Stimulated activated CD8-positive, alpha-beta memory T cell treated with anti-CD3 and anti-CD28 coated beads, Interleukin-15, amount 100 ng/mL, for 48 hours (primary cell): ENCODE measurements at regions not wholly inside any gene's neighbourhood (a gene's known extent, or its start where the extent isn't known, plus 50 kb on each side); places are given as distances from the start of the nearest gene placed in this dataset.
"Not testable (repeated sequence)": the region's sequence is repeated elsewhere in the genome, so short reads cannot be mapped to it uniquely, and the experiment has no call there.

Experiments used
- DNase-seq, 2 donors: peaks; one replicate each; pipeline ENCODE4 v3.0.0-alpha.2; 2020; ENCODE audit warnings: low read depth in 2 of 2

GRCh38 chrX:16067886-16068515, 55.4 kb upstream of the GRPR start:
- DNase-seq: no peak

GRCh38 chrX:16063921-16064320, 59.4 kb upstream of the GRPR start:
- no peak for DNase-seq

DNA sequence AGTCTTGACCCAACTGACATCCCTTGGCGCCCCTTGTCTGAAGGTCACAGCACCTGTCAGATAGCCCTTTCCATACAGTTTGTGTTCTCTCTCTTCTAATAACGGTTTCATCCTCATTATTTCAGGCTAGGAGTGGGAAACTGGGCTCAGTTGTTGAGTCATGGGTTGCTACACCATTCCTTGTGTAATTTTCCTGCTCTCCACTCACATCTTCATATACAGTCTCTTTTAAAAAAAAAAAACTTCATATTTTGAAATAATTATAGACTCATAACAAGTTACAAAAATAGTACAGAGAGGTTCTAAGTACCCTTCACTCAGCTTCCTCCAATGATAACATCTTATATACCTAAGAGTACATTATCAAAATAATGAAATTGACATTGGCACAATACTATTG, 60.2 kb upstream of the GRPR start:
- no peak for DNase-seq

DNA sequence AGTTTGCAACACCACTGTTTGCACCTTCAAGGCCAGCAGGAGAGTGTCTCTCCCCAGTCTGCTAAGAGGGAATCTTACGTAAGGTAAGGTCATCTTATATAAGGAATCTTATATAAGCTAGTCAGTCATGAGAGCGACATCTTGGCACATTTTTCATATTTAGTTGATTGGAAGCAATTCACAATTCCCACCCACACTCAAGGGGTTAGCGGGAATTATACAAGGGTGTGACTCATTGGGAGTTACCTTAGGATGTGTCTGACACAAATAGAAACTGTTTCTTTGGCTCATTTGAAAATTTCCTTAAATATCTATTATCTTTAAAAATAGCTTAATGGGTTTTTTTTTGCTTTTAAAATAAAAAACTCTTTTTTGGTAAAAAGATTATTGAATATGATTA, 62.1 kb upstream of the GRPR start:
- no peak for DNase-seq

- no peak for DNase-seq
These were observed 63.1 kb upstream of the GRPR start for GRCh38 chrX:16060252-16060651.

GRCh38 chrX:16049126-16049525, 74.2 kb upstream of the GRPR start:
- not testable (repeated sequence) for DNase-seq

DNA sequence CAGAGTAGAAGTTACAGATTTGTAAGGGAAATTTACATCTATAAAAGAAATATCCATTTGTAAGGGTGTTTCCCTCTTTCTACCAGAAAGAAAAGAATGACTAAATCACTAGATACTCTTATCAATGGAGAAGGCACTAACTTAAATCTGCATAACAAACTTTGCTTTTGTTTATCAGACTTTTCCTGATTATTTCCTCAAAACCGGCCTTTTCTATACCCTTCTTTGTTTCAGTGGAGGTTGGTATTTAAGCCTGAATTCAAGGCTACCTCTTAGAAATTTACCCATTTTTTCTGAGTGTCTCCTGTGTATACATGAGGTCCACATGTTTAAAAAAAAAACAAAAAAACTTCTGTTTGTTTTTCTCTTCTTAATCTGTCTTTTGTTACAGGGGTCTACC, 80.4 kb upstream of the GRPR start:
- DNase-seq: no peak

GRCh38 chrX:16039834-16040233, 83.5 kb upstream of the GRPR start:
- no peak for DNase-seq

DNA sequence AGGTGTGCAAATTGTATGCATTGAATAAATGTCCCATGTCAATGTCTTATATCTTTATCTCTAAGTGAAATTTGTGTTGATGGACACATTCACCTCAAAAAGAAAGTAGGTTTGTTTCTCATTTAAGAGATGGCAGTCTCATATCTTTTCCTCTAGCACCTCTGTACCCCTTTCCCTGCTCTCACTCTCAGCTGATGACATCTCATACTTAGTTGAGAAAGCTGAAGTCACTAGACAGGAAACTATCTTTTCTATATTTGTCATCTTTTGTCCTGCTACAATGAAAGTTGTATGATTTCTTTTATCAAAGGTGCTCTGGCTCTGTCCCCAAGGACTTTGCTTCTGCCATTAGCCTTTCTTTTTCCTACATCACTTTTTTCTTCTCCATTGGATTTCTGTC, 84.0 kb upstream of the GRPR start:
- DNase-seq: no peak

DNA sequence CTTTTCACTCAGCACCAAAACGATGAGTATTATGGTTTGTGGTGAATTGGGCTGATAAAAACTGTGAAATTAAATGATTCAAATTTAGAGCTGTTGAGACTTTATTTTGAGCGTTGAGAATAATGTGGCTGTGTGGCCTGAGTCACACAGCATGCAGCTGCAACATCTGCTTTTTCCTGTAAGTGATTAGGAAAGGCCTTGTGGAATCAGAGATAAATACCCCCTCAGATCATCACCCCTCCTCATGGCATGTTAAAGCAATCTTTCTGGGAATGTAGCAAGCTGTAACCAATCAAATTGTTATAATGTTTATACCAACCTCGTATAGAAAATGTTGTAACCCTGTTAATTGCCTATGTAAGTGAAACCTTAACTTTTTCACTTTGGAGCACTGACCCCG, 90.0 kb upstream of the GRPR start:
- DNase-seq: no peak

DNA sequence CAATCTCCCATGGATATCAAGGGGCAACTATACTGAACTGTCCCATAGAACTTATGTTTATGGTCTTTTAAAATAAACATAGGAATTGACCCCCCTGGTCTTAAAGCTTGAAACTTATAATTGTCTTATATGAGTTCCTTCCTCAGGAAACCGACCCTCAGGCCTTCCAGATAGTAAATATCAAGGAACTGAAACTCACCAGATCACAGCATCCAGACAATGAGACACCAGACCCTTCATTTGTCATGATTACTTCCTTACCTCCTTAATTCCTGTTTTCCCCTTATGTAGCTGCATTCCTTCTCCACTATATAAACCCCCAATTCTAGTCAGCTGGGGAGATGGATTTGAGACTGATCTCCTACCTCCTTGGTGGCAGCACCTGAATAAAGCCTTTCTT, 94.8 kb upstream of the GRPR start:
- no peak for DNase-seq

- no peak for DNase-seq
These were observed 99.3 kb upstream of the GRPR start for GRCh38 chrX:16023790-16024734.

DNA sequence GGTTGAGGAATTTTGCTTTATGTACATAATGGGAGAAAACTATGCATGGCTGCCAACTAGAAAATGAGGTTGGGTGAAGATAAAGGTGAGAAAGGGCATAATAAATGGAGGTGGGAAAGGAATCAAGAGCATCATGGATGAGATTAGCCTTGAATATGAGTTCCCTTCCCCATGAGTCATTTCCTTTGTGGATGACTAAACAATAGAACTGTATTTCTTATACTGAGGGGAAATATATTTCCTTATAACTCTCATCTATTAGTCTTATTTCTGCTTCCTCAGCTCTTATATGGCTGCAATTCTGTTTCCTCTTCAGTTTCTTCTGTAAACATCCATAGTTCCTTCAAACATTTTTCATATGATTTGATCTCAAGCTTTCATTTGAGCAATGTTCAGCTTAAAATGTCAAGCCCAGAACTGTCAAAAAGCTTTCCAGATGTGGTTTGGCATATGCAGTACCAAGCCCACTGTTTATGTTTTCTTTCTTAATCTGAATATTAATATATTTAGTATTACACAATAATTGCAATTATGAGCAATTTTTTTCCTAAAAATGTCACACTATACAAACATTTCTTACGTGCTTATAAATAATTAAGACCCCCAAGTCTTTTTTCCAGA, 100.7 kb upstream of the GRPR start:
- DNase-seq: no peak

- DNase-seq: no peak
These were observed 105.1 kb upstream of the GRPR start for GRCh38 chrX:16018291-16018690.

- no peak for DNase-seq
These were observed 109.2 kb upstream of the GRPR start for GRCh38 chrX:16014171-16014570.

DNA sequence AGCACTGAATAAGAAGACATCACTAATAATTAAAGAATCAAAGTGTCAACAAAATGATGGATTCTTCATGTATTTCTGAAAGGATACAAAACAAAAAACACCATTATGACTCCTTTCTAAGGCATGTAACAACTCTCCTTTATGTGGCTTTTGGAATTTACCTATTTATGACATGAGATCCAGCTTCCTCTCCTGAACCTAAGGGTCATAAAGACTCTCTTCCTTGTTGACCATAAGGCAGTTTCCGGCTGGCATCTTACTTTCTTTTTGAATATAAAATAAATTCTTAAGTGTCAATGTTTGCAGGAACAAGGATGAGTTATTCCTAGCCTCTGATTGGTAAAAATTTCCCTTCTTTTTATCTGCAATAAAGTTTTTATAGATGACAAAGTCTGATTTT, 111.1 kb upstream of the GRPR start:
- DNase-seq: no peak

GRCh38 chrX:16005917-16006316, 117.4 kb upstream of the GRPR start:
- no peak for DNase-seq

DNA sequence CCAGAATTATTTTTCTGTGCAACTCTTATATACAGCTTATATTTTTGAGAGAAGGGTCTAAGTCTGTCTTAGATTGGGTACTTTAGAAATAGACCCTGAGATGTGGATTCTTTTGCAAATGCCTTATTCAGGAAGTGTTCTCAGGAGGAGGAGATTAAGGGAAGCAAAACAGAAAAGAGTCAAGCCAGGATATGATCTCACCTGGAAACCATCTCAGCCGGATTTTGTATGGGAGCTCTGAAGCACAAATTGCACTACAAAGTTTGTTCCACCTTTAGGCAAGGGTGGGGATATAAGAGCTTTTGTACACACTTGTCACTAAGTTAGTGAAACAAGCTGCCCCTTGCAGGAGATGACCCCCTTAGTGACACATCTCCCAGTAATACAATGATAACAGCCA, 121.2 kb upstream of the GRPR start:
- no peak for DNase-seq

DNA sequence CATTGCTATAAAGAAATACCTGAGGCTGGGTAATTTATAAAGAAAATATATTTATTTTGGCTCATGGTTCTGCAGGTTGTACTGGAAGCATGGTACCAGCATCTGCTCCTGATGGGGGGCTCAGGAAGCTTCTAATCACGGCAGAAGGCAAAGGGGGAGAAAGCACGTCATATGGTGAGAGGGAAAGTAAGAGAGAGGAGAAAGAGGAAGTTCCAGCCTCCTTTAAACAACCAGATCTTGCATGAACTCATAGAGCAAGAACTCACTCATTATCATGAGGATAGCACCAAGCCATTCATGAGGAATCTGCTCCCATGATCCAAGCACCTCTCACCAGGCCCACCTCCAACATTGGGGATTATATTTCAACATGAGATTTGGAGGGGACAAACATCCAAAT, 125.0 kb upstream of the GRPR start:
- DNase-seq: no peak

DNA sequence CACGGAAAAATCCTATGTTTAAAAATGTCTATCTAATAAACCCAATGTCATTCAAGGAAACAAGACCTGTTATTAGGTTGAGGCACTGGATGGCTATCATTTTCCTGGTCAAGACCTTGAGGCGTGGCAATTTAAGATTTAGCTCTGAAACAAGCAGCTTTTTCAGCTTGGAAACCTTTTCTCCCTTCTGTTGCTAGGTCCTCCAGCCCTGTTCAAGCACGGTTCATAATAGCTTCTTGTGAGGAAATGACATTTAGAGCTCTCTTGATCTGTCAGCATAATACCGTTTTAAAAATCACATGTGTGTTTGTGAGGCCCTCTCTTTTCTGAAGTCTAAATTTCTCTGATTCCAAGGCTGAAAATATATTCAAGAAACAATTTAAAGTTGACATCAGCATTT, 133.6 kb upstream of the GRPR start:
- no peak for DNase-seq

GRCh38 chrX:15988661-15989603, 134.3 kb upstream of the AP1S2 start:
- DNase-seq: no peak

- DNase-seq: peak; percentile 21 to 23
These were observed 131.3 kb upstream of the AP1S2 start for GRCh38 chrX:15985937-15986336.
